Tibial nerve (tissue), 4 donors: ENCODE measurements at regions not wholly inside any gene's neighbourhood (a gene's known extent, or its start where the extent isn't known, plus 50 kb on each side); places are given as distances from the start of the nearest gene placed in this dataset.

Experiments
- DNase-seq, 2 donors: peaks; one replicate each; pipeline ENCODE4 v3.0.0-alpha.2; 2019; ENCODE audit warnings: low spot score in 2 of 2
- H3K27ac ChIP-seq, 4 donors: fragments of 200-600 bp; sonication (generic) in 3 of 4; one replicate each; pipeline ENCODE4 v1.5.1; 2017 to 2019; ENCODE audit warnings: mild to moderate bottlenecking in 1 of 4
- H3K27me3 ChIP-seq, 2 donors: fragments of 200-600 bp; sonication (generic) in 1 of 2; one replicate each; pipeline versions ENCODE4 v1.5.1 to v1.6.0; 2017 to 2019
- H3K36me3 ChIP-seq, 3 donors: fragments of 200-600 bp; sonication (generic); one replicate each; pipeline ENCODE4 v1.5.1; 2018 to 2019
- H3K4me1 ChIP-seq, 4 donors: fragments of 200-600 bp; sonication (generic) in 3 of 4; one replicate each; pipeline ENCODE4 v1.5.1; 2017 to 2019
- H3K4me3 ChIP-seq, 4 donors: fragments of 200-600 bp; sonication (generic) in 3 of 4; one replicate each; pipeline ENCODE4 v1.5.1; 2017 to 2019; ENCODE audit warnings: mild to moderate bottlenecking in 1 of 4, moderate library complexity in 1 of 4
- H3K9me3 ChIP-seq, 4 donors: fragments of 200-600 bp; sonication (generic) in 3 of 4; one replicate each; pipeline ENCODE4 v1.5.1; 2017 to 2019
- EP300 ChIP-seq, 2 donors: sonication (generic); formaldehyde crosslinking; IDR thresholded peaks; one replicate each; pipeline ENCODE4 v1.6.1; 2017; ENCODE audit warnings: antibody characterized with exemption in 2 of 2, mild to moderate bottlenecking in 1 of 2
- POLR2A ChIP-seq, 2 donors: fragments of 450-650 bp; IDR thresholded peaks; one replicate each; pipeline ENCODE4 v1.6.1; 2017; ENCODE audit warnings: antibody characterized with exemption in 2 of 2, mild to moderate bottlenecking in 2 of 2, moderate library complexity in 2 of 2
- WGBS, 2 donors: methylation state at CpG; one replicate each; pipeline ENCODE4 v1.1.5; 2018; 5-methylcytosine and 5-hydroxymethylcytosine counted together
- TF ChIP-seq, protein P1 (sequence below), 5 experiments: fragments of 200-600 bp in 3 of 5; fragments of 450-650 bp in 2 of 5; sonication (generic) in 3 of 5; IDR thresholded peaks; one replicate each; pipeline ENCODE4 v1.5.1; 2016 to 2019; ENCODE audit warnings: antibody characterized with exemption in 5 of 5, mild to moderate bottlenecking in 3 of 5, moderate library complexity in 2 of 5

DNA sequence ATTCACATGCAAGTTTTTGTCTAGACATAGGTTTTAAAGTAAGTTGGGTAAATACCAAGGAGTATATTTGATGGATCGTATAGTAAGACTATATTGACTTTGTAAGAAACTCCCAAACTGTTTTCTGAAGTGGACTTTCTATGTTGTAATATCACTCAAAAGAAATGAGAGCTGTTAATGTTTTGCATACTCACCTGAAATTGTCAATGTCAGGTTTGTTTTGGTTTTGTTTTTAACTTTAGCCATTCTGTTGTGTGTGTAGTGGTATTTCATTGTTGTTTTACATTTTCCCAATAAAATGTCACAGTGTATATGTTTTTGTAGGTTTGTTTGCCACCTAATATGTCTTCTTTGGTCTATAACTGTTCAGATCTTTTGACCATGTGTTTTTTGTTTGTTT lies 375.7 kb upstream of the CDH9 start:
- TF ChIP-seq POLR2A (IDR thresholded peaks at IDR 0.05) = no peak
- TF ChIP-seq, protein P1, sequence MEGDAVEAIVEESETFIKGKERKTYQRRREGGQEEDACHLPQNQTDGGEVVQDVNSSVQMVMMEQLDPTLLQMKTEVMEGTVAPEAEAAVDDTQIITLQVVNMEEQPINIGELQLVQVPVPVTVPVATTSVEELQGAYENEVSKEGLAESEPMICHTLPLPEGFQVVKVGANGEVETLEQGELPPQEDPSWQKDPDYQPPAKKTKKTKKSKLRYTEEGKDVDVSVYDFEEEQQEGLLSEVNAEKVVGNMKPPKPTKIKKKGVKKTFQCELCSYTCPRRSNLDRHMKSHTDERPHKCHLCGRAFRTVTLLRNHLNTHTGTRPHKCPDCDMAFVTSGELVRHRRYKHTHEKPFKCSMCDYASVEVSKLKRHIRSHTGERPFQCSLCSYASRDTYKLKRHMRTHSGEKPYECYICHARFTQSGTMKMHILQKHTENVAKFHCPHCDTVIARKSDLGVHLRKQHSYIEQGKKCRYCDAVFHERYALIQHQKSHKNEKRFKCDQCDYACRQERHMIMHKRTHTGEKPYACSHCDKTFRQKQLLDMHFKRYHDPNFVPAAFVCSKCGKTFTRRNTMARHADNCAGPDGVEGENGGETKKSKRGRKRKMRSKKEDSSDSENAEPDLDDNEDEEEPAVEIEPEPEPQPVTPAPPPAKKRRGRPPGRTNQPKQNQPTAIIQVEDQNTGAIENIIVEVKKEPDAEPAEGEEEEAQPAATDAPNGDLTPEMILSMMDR (IDR thresholded peaks at IDR 0.05) = no peak
- Histone ChIP-seq H3K9me3 (peaks cover 0 to 6% (median 0%) of the 10 kb centered on the region in 4 donors), H3K27me3 (no peaks in the 10 kb centered on the region), H3K27ac (no peak overlapping the region), H3K4me3 (no peak overlapping the region), H3K36me3 (no peaks in the 10 kb centered on the region), H3K4me1 (no peaks in the 10 kb centered on the region)
- WGBS, 2 donors = 91 to 98% methylated on average over 1 of the region's 1 CpG
- no peak for DNase-seq

GRCh38 chr5:27412384-27412783 lies 374.0 kb upstream of the CDH9 start:
- WGBS, 2 donors = 50 to 51% methylated on average over 1 of the region's 1 CpG

DNA sequence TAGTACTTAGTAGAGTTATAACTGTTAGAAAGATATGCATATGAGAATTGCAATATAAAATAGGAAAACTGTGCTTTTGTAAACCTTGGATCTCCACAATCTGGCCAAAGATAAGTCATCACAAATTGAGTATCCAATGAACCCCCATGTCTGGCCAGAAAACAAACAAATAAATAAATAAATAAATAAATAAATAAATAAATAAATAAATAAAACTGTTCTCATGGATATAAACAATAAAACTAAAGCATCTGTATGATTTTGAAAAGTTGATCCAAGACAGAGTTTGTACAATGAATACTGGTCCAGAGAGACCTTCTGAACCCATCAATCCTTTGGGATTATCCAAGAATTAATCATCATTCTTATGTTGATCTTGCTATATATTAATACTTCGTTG lies 367.6 kb upstream of the CDH9 start:
- no peaks in the 10 kb centered on the region for H3K9me3 ChIP-seq
- 68 to 77% methylated on average over 1 of the region's 1 CpG for WGBS, 2 donors
- TF ChIP-seq POLR2A (IDR thresholded peaks at IDR 0.05) = no peak
- no peak for TF ChIP-seq EP300 (IDR thresholded peaks at IDR 0.05)
- TF ChIP-seq, protein P1 (IDR thresholded peaks at IDR 0.05) = no peak
- no peaks in the 10 kb centered on the region for H3K36me3 ChIP-seq
- no peak overlapping the region for H3K27ac ChIP-seq
- no peaks in the 10 kb centered on the region for H3K4me1 ChIP-seq
- DNase-seq = no peak
- H3K4me3 ChIP-seq = no peak overlapping the region
- no peaks in the 10 kb centered on the region for H3K27me3 ChIP-seq

More at GRCh38 chr5:27412384-27412783, 374.0 kb upstream of the CDH9 start:
- Histone ChIP-seq H3K4me1 (no peaks in the 10 kb centered on the region), H3K27me3 (no peaks in the 10 kb centered on the region), H3K36me3 (no peaks in the 10 kb centered on the region), H3K4me3 (no peak overlapping the region), H3K9me3 (peaks cover 0 to 6% (median 0%) of the 10 kb centered on the region in 4 donors), H3K27ac (no peak overlapping the region)
- DNase-seq = no peak
- TF ChIP-seq, protein P1 (IDR thresholded peaks at IDR 0.05) = no peak
- no peak for TF ChIP-seq POLR2A (IDR thresholded peaks at IDR 0.05)

DNA sequence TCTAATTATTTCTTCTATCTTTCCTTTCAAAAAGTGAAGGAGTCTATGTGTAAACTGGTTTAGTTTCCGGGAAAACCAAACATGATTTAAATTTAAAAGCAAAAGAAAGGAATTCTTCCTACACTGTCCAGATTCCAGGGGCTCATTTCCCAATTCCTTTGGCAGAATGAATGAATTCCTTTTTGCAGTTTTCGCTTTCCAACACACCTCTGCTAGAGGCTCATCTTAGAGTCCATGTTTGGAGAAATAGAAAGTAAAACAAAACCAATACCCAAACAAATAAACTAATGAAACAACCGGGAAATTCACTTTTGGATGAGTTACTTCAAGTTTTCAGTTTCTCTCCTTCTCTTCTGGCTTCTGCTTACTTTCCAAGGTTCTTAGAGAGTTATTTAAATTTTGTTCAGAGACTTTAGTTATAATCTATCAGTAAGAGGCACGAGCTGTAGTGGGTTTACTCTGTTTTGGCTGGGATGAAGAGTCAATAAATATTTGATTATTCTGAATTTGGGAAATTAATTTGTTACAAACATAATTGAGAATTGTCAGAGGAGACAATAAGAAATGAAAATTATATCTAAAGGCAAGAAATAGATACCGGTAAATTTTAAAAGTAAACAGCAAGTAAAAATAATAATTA lies 365.0 kb upstream of the CDH9 start:
- 61 to 62% methylated on average over 5 of the region's 5 CpGs for WGBS, 2 donors
- no peak for DNase-seq
- Histone ChIP-seq H3K27me3 (no peaks in the 10 kb centered on the region), H3K9me3 (peaks cover 0 to 7% (median 0%) of the 10 kb centered on the region in 4 donors), H3K4me1 (no peaks in the 10 kb centered on the region), H3K27ac (no peak overlapping the region), H3K4me3 (no peak overlapping the region), H3K36me3 (no peaks in the 10 kb centered on the region)
- no peak for TF ChIP-seq EP300 (IDR thresholded peaks at IDR 0.05)
- TF ChIP-seq, protein P1 (IDR thresholded peaks at IDR 0.05) = no peak
- TF ChIP-seq POLR2A (IDR thresholded peaks at IDR 0.05) = no peak

DNA sequence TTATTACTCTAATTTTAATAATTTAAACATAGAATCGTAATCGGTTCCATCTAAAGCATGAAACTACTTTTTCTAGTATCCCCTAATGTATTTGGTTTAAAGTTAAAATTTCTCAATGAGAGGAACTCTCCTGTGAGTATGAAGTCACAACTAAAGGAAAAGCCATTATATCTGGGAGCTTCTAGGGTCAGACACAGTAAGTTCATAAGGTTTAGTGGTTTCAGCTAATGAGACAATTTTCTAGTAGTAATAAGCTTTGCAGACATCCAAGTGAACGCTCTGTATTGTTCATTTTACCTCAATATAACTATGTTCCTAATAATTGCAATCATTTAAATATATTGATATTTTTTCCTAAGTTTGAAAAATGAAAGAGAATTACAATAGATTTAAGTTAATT lies 364.4 kb upstream of the CDH9 start:
- H3K9me3 ChIP-seq = peaks cover 0 to 12% (median 0%) of the 10 kb centered on the region in 4 donors
- H3K4me3 ChIP-seq = no peak overlapping the region
- no peaks in the 10 kb centered on the region for H3K36me3 ChIP-seq
- H3K27ac ChIP-seq = no peak overlapping the region
- no peak for DNase-seq
- WGBS, 2 donors = 59 to 63% methylated on average over 3 of the region's 3 CpGs
- H3K27me3 ChIP-seq = no peaks in the 10 kb centered on the region
- no peak for TF ChIP-seq POLR2A (IDR thresholded peaks at IDR 0.05)
- TF ChIP-seq, protein P1 (IDR thresholded peaks at IDR 0.05) = no peak
- TF ChIP-seq EP300 (IDR thresholded peaks at IDR 0.05) = no peak
- no peaks in the 10 kb centered on the region for H3K4me1 ChIP-seq
